ENCODE measurements at regions not wholly inside any gene's neighbourhood (a gene's known extent, or its start where the extent isn't known, plus 50 kb on each side); places are given as distances from the start of the nearest gene placed in this dataset.

- no peak for TF ChIP-seq EP300 (IDR thresholded peaks at IDR 0.05)
- no peak for TF ChIP-seq POLR2A (IDR thresholded peaks at IDR 0.05)
- TF ChIP-seq, protein P1, sequence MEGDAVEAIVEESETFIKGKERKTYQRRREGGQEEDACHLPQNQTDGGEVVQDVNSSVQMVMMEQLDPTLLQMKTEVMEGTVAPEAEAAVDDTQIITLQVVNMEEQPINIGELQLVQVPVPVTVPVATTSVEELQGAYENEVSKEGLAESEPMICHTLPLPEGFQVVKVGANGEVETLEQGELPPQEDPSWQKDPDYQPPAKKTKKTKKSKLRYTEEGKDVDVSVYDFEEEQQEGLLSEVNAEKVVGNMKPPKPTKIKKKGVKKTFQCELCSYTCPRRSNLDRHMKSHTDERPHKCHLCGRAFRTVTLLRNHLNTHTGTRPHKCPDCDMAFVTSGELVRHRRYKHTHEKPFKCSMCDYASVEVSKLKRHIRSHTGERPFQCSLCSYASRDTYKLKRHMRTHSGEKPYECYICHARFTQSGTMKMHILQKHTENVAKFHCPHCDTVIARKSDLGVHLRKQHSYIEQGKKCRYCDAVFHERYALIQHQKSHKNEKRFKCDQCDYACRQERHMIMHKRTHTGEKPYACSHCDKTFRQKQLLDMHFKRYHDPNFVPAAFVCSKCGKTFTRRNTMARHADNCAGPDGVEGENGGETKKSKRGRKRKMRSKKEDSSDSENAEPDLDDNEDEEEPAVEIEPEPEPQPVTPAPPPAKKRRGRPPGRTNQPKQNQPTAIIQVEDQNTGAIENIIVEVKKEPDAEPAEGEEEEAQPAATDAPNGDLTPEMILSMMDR (IDR thresholded peaks at IDR 0.05) = no peak
- H3K9me3 ChIP-seq = no peaks in the 10 kb centered on the region
- no peaks in the 10 kb centered on the region for H3K36me3 ChIP-seq
- no peak overlapping the region for H3K4me3 ChIP-seq
- WGBS, 3 donors = 77 to 93% (median 93%) methylated on average over 4 of the region's 4 CpGs
- no peaks in the 10 kb centered on the region for H3K4me1 ChIP-seq (ENCODE audit: insufficient read depth)
- DNase-seq = no peak
- no peaks in the 10 kb centered on the region for H3K27me3 ChIP-seq
- no peak overlapping the region for H3K27ac ChIP-seq
- intact Hi-C loops (cut with DNase I) = no loop called here
Observed at GRCh38 chr11:87957961-87958360, 217.3 kb downstream of the RAB38 start.

- H3K36me3 ChIP-seq = no peaks in the 10 kb centered on the region
- DNase-seq = no peak
- no peak overlapping the region for H3K27ac ChIP-seq
- WGBS, 3 donors = 78 to 81% (median 78%) methylated on average over 4 of the region's 4 CpGs
- no peaks in the 10 kb centered on the region for H3K4me1 ChIP-seq (ENCODE audit: insufficient read depth)
- intact Hi-C loops (cut with DNase I) = no loop called here
- TF ChIP-seq EP300 (IDR thresholded peaks at IDR 0.05) (no peak), POLR2A (IDR thresholded peaks at IDR 0.05) (no peak)
- H3K4me3 ChIP-seq = no peak overlapping the region
- no peaks in the 10 kb centered on the region for H3K27me3 ChIP-seq
- H3K9me3 ChIP-seq = no peaks in the 10 kb centered on the region
Observed at GRCh38 chr11:87954476-87954875, 220.8 kb downstream of the RAB38 start.

DNA sequence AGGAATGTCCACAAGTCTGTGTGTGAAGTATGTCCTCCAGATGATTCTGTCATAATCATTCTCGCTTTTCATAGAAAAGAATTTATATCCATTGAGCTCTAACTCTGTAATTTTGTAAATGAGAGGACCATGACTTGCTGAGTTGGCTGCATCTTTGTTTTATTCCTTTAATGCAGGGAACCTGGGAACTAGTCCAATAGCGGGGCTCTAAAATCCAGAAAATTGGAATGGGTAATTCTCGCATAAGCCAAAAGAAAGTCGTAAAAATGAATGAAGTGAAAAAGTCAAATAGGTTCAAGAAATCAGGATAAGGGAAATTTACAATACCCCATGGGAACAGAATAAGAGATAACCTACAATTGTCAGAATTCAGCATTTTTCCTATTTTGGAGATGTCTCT lies 232.5 kb downstream of the RAB38 start:
- Histone ChIP-seq H3K36me3 (no peaks in the 10 kb centered on the region), H3K9me3 (no peaks in the 10 kb centered on the region), H3K4me1 (ENCODE audit: insufficient read depth) (no peaks in the 10 kb centered on the region), H3K27ac (no peak overlapping the region), H3K4me3 (no peak overlapping the region), H3K27me3 (no peaks in the 10 kb centered on the region)
- intact Hi-C loops (cut with DNase I) = no loop called here
- WGBS, 3 donors = 34 to 72% (median 54%) methylated on average over 4 of the region's 4 CpGs
- TF ChIP-seq, protein P1 (IDR thresholded peaks at IDR 0.05) = no peak
- no peak for TF ChIP-seq EP300 (IDR thresholded peaks at IDR 0.05)
- TF ChIP-seq POLR2A (IDR thresholded peaks at IDR 0.05) = no peak
- DNase-seq = no peak

DNA sequence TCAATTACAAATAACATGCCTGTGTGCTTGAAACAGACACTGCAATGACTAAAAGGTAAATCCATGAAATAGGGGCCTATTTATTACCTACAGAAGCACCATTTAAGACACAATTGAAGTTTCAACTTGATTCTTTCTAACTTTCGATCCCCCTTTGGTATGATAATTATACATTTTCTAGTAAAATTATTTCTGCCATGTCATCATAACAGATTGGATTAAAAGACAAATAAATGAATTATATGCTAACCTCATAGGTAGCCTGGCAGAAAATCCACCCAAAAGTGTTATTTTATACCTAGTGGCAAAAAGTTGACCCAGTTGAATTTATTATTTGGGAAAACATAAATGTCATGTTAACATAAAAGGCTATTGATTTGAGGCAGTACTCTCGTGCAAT lies 241.1 kb downstream of the RAB38 start:
- Histone ChIP-seq H3K4me3 (no peak overlapping the region), H3K27ac (no peak overlapping the region), H3K36me3 (no peaks in the 10 kb centered on the region), H3K9me3 (no peaks in the 10 kb centered on the region), H3K27me3 (no peaks in the 10 kb centered on the region), H3K4me1 (ENCODE audit: insufficient read depth) (no peaks in the 10 kb centered on the region)
- TF ChIP-seq EP300 (IDR thresholded peaks at IDR 0.05) (no peak), POLR2A (IDR thresholded peaks at IDR 0.05) (no peak)
- TF ChIP-seq, protein P1 (IDR thresholded peaks at IDR 0.05) = no peak
- no peak for DNase-seq
- intact Hi-C loops (cut with DNase I) = no loop called here
- 66 to 75% (median 67%) methylated on average over 2 of the region's 2 CpGs for WGBS, 3 donors

- 62 to 75% (median 62%) methylated on average over 5 of the region's 5 CpGs for WGBS, 3 donors
- Histone ChIP-seq H3K4me3 (no peak overlapping the region), H3K36me3 (no peaks in the 10 kb centered on the region), H3K27me3 (no peaks in the 10 kb centered on the region), H3K4me1 (ENCODE audit: insufficient read depth) (no peaks in the 10 kb centered on the region), H3K27ac (no peak overlapping the region), H3K9me3 (no peaks in the 10 kb centered on the region)
- no peak for DNase-seq
- intact Hi-C loops (cut with DNase I) = no loop called here
- TF ChIP-seq EP300 (IDR thresholded peaks at IDR 0.05) = no peak
Observed at GRCh38 chr11:87926250-87926970, 248.8 kb downstream of the RAB38 start.

Data from ovary (tissue), 7 donors.